Lower lobe of right lung (tissue), 2 donors: ENCODE measurements at regions not wholly inside any gene's neighbourhood (a gene's known extent, or its start where the extent isn't known, plus 50 kb on each side); places are given as distances from the start of the nearest gene placed in this dataset.

Experiments used
- ATAC-seq, 2 donors: fragments of 200-7000 bp; cut with Tn5 transposase; one replicate each; pipeline ENCODE4 v1.9.1; 2020 to 2022; ENCODE audit warnings: mild to moderate bottlenecking in 2 of 2, moderate library complexity in 2 of 2
- DNase-seq: peaks from one replicate; pipeline ENCODE4 v3.0.0-alpha.2; 2020
- H3K27ac ChIP-seq: fragments of 200-600 bp; one replicate; pipeline ENCODE4 v1.8.0; 2022
- H3K27me3 ChIP-seq: fragments of 200-600 bp; one replicate; pipeline ENCODE4 v1.8.0; 2022; ENCODE audit warnings: low read depth
- H3K36me3 ChIP-seq: fragments of 200-600 bp; one replicate; pipeline ENCODE4 v1.8.0; 2022; ENCODE audit warnings: mild to moderate bottlenecking
- H3K4me1 ChIP-seq: fragments of 200-600 bp; one replicate; pipeline ENCODE4 v1.8.0; 2022
- H3K4me3 ChIP-seq: fragments of 200-600 bp; one replicate; pipeline ENCODE4 v1.8.0; 2022; ENCODE audit warnings: mild to moderate bottlenecking
- H3K9me3 ChIP-seq: fragments of 200-600 bp; one replicate; pipeline ENCODE4 v1.8.0; 2022
- CTCF ChIP-seq: fragments of 200-600 bp; IDR thresholded peaks from one replicate; pipeline ENCODE4 v1.8.0; 2022; ENCODE audit warnings: antibody characterized with exemption, mild to moderate bottlenecking
- intact Hi-C: fragments of 100-400 bp; cut with DNase I; formaldehyde crosslinking; loops from one replicate; pipeline ENCODE4 v1.11.0; 2022
- donor health status: DM: no; HTN: yes; CAD: no; lungs with severe emphysema.

- Histone ChIP-seq H3K9me3 (no peaks in the 10 kb centered on the region), H3K27ac (no peak overlapping the region), H3K4me3 (no peak overlapping the region), H3K36me3 (no peaks in the 10 kb centered on the region), H3K4me1 (no peaks in the 10 kb centered on the region), H3K27me3 (no peaks in the 10 kb centered on the region)
- DNase-seq, result no peak
- TF ChIP-seq CTCF, result no peak
- ATAC-seq, result no peak
- intact Hi-C loops, result no loop called here
Observed at GRCh38 chr10:58460157-58460556, 52.5 kb upstream of the BICC1 start.

GRCh38 chr10:58462863-58463507 is 49.7 kb upstream of the BICC1 start:
- intact Hi-C loops, result no loop called here
- H3K9me3 ChIP-seq, result no peaks in the 10 kb centered on the region

More at GRCh38 chr10:58462863-58463507, 49.7 kb upstream of the BICC1 start:
- ATAC-seq (no peak), DNase-seq (no peak)
- Histone ChIP-seq H3K27ac (no peak overlapping the region), H3K4me3 (no peak overlapping the region), H3K36me3 (no peaks in the 10 kb centered on the region), H3K27me3 (no peaks in the 10 kb centered on the region), H3K4me1 (no peaks in the 10 kb centered on the region)
- no peak for TF ChIP-seq CTCF
